Fibroblast of mammary gland (primary cell): ENCODE measurements at regions not wholly inside any gene's neighbourhood (a gene's known extent, or its start where the extent isn't known, plus 50 kb on each side); places are given as distances from the start of the nearest gene placed in this dataset.

ENCODE experiments used
- DNase-seq: peaks from one replicate; pipeline ENCODE4 v3.0.0-alpha.2; 2010; ENCODE audit warnings: low read depth
- H3K4me3 ChIP-seq: 2 replicates; pipeline ENCODE4 v1.5.1; 2011; ENCODE audit warnings: low read depth, mild to moderate bottlenecking, low read length, moderate library complexity; ENCODE audit not compliant: control insufficient read depth
- CTCF ChIP-seq: conservative IDR thresholded peaks from 2 replicates; pipeline ENCODE4 v1.5.1; 2011; ENCODE audit warnings: low read depth, low read length, inconsistent platforms; ENCODE audit not compliant: control insufficient read depth, insufficient read depth

- no peak for TF ChIP-seq CTCF
- DNase-seq = no peak
- H3K4me3 ChIP-seq = no peak overlapping the region
Observed at GRCh38 chr1:29519788-29520110, 283.4 kb downstream of the PTPRU start.

GRCh38 chr1:29519108-29519787, 282.9 kb downstream of the PTPRU start:
- no peak overlapping the region for H3K4me3 ChIP-seq
- TF ChIP-seq CTCF = no peak
- DNase-seq = no peak

GRCh38 chr1:29518183-29518835, 282.0 kb downstream of the PTPRU start:
- DNase-seq = no peak
- TF ChIP-seq CTCF = no peak
- H3K4me3 ChIP-seq = no peak overlapping the region

GRCh38 chr1:29517251-29518086, 281.1 kb downstream of the PTPRU start:
- no peak for TF ChIP-seq CTCF
- H3K4me3 ChIP-seq = no peak overlapping the region
- DNase-seq = no peak

- no peak for TF ChIP-seq CTCF
- DNase-seq = no peak
- no peak overlapping the region for H3K4me3 ChIP-seq
Observed at GRCh38 chr1:29516063-29516820, 279.9 kb downstream of the PTPRU start.

- DNase-seq = no peak
- TF ChIP-seq CTCF = no peak
- no peak overlapping the region for H3K4me3 ChIP-seq
Observed at GRCh38 chr1:29515170-29515955, 279.0 kb downstream of the PTPRU start.
